ENCODE measurements at regions not wholly inside any gene's neighbourhood (a gene's known extent, or its start where the extent isn't known, plus 50 kb on each side); places are given as distances from the start of the nearest gene placed in this dataset.

DNA sequence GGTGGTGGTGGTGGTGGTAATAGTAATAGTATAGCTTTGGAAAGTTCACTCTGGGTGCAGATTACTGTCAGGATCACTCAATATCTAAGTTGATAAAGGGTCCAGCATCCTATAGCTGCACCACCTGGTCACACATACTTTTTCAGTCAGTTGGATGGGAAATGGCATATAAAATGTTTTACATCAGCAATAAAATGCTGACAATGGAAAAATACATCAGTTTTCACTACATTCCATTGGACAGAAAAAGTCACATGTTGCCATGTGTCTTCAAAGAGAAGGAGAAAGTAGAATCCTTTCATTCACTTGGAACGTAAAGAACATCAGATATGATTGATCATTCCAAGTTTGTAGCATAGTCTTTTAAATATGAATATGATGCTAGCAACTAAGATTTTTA, 481.4 kb downstream of the SLITRK6 start:
- Histone ChIP-seq H3K27me3 (ENCODE audit: control insufficient read depth, low read length) (no peaks in the 10 kb centered on the region), H3K9me2 (replicated peaks; ENCODE audit: control insufficient read depth, low read length) (no peaks in the 10 kb centered on the region), H3K79me2 (ENCODE audit: control insufficient read depth, low read length) (no peaks in the 10 kb centered on the region), H3K4me1 (ENCODE audit: control insufficient read depth, low read length) (no peaks in the 10 kb centered on the region), H3K4me3 (ENCODE audit: low read length) (no peak overlapping the region), H3K27ac (ENCODE audit: low read depth, low read length) (no peak overlapping the region), H3K4me2 (ENCODE audit: low read length) (no peak overlapping the region), H3K9me3 (ENCODE audit: control insufficient read depth, insufficient read depth, low read length) (no peaks in the 10 kb centered on the region), H3K36me3 (ENCODE audit: control insufficient read depth, low read length) (no peaks in the 10 kb centered on the region), H4K20me1 (ENCODE audit: control insufficient read depth, insufficient read depth, low read depth, low read length) (no peaks in the 10 kb centered on the region), H3F3A (ENCODE audit: control insufficient read depth, insufficient read depth) (no peaks in the 10 kb centered on the region)
- TF ChIP-seq, protein P1, sequence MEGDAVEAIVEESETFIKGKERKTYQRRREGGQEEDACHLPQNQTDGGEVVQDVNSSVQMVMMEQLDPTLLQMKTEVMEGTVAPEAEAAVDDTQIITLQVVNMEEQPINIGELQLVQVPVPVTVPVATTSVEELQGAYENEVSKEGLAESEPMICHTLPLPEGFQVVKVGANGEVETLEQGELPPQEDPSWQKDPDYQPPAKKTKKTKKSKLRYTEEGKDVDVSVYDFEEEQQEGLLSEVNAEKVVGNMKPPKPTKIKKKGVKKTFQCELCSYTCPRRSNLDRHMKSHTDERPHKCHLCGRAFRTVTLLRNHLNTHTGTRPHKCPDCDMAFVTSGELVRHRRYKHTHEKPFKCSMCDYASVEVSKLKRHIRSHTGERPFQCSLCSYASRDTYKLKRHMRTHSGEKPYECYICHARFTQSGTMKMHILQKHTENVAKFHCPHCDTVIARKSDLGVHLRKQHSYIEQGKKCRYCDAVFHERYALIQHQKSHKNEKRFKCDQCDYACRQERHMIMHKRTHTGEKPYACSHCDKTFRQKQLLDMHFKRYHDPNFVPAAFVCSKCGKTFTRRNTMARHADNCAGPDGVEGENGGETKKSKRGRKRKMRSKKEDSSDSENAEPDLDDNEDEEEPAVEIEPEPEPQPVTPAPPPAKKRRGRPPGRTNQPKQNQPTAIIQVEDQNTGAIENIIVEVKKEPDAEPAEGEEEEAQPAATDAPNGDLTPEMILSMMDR (IDR thresholded peaks at IDR 0.05; ENCODE audit: low read depth, low read length, poor library complexity, severe bottlenecking) = no peak
- no peak for TF ChIP-seq EZH2phosphoT487 (IDR thresholded peaks at IDR 0.05; ENCODE audit: borderline replicate concordance, low read length)

DNA sequence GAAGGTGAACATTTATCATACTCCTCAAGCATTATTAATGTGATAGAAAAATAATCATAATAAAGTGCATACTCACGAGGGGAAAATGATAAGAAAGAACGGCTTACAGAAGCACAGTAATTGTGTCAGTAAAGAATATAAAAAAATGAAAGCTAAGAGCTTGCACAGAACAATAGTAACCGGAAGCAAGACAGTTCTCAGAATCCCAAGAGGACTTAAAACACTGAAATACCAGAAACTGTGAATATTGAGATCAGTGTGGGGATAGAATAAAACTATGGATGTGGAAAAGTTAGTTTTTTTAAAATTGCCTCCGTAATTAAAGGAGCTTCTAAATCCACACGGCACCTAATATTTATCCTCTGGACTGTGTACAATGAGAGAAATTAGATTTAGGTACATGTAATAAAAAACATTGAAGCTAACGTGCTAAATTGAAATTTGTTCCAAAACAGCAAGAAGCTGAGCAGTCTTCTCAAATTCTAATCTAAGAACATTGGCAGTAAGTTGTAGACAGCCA, 482.7 kb downstream of the SLITRK6 start:
- Histone ChIP-seq H4K20me1 (ENCODE audit: control insufficient read depth, insufficient read depth, low read depth, low read length) (no peaks in the 10 kb centered on the region), H3F3A (ENCODE audit: control insufficient read depth, insufficient read depth) (no peaks in the 10 kb centered on the region), H3K36me3 (ENCODE audit: control insufficient read depth, low read length) (no peaks in the 10 kb centered on the region), H3K4me1 (ENCODE audit: control insufficient read depth, low read length) (no peaks in the 10 kb centered on the region), H3K4me3 (ENCODE audit: low read length) (no peak overlapping the region), H3K4me2 (ENCODE audit: low read length) (no peak overlapping the region), H3K27me3 (ENCODE audit: control insufficient read depth, low read length) (no peaks in the 10 kb centered on the region), H3K27ac (ENCODE audit: low read depth, low read length) (no peak overlapping the region), H3K9me3 (ENCODE audit: control insufficient read depth, insufficient read depth, low read length) (no peaks in the 10 kb centered on the region), H3K79me2 (ENCODE audit: control insufficient read depth, low read length) (no peaks in the 10 kb centered on the region), H3K9me2 (replicated peaks; ENCODE audit: control insufficient read depth, low read length) (no peaks in the 10 kb centered on the region)
- TF ChIP-seq EZH2phosphoT487 (IDR thresholded peaks at IDR 0.05; ENCODE audit: borderline replicate concordance, low read length) = no peak
- TF ChIP-seq, protein P1 (IDR thresholded peaks at IDR 0.05; ENCODE audit: low read depth, low read length, poor library complexity, severe bottlenecking) = no peak

DNA sequence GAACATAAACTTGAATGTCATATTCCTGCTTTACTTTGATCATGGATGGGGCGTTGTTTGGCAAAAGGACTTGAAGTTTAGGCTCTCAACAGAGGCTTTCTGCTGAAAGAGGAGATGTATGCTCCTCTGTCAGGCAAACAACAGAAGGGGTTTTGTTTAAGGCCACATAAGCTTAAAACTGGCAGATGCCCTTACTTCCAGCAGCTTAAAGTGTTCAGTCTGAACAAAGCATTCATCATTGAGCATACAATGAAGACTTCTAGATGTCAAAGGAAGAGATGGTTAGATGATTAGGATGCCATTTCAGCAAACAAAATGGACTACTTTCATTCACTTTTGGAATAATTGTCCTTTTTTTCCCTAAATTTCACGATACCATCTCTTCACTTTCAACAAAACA, 484.5 kb downstream of the SLITRK6 start:
- Histone ChIP-seq H3K4me3 (ENCODE audit: low read length) (no peak overlapping the region), H3K9me2 (replicated peaks; ENCODE audit: control insufficient read depth, low read length) (no peaks in the 10 kb centered on the region), H3F3A (ENCODE audit: control insufficient read depth, insufficient read depth) (no peaks in the 10 kb centered on the region), H3K27ac (ENCODE audit: low read depth, low read length) (no peak overlapping the region), H3K79me2 (ENCODE audit: control insufficient read depth, low read length) (no peaks in the 10 kb centered on the region), H3K4me2 (ENCODE audit: low read length) (no peak overlapping the region), H3K36me3 (ENCODE audit: control insufficient read depth, low read length) (no peaks in the 10 kb centered on the region), H3K9me3 (ENCODE audit: control insufficient read depth, insufficient read depth, low read length) (no peaks in the 10 kb centered on the region), H3K4me1 (ENCODE audit: control insufficient read depth, low read length) (no peaks in the 10 kb centered on the region), H4K20me1 (ENCODE audit: control insufficient read depth, insufficient read depth, low read depth, low read length) (no peaks in the 10 kb centered on the region), H3K27me3 (ENCODE audit: control insufficient read depth, low read length) (no peaks in the 10 kb centered on the region)
- TF ChIP-seq, protein P1 (IDR thresholded peaks at IDR 0.05; ENCODE audit: low read depth, low read length, poor library complexity, severe bottlenecking) = no peak
- TF ChIP-seq EZH2phosphoT487 (IDR thresholded peaks at IDR 0.05; ENCODE audit: borderline replicate concordance, low read length) = no peak

Data from DOHH2 (cell line).